GM18861 (cell line): ENCODE measurements at regions not wholly inside any gene's neighbourhood (a gene's known extent, or its start where the extent isn't known, plus 50 kb on each side); places are given as distances from the start of the nearest gene placed in this dataset.
"Not testable (repeated sequence)": the region's sequence is repeated elsewhere in the genome, so short reads cannot be mapped to it uniquely, and the experiment has no call there.

Experiments
- ATAC-seq: cut with Tn5 transposase; IDR thresholded peaks from one replicate; pipeline ENCODE4 v1.9.1; 2021; ENCODE audit not compliant: unreplicated experiment

DNA sequence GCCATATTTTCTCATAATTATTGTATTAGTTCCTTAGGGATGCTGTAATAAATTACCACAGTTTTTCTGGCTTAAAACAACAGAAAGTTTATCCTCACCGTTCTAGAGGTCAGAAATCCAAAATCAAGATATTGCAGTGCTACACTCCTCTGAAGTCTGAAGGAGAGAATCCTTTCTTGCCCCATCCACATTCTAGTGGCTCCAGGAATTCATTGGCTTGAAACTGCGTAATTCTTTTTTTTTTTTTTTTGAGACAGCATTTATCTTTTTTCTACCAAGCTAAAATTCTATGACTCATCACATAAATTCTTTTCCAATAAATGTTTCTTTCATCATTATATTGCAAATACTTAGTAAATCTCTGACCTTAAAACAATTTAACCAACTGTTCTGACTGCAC, 451.0 kb upstream of the RGS18 start:
- ATAC-seq = no peak

DNA sequence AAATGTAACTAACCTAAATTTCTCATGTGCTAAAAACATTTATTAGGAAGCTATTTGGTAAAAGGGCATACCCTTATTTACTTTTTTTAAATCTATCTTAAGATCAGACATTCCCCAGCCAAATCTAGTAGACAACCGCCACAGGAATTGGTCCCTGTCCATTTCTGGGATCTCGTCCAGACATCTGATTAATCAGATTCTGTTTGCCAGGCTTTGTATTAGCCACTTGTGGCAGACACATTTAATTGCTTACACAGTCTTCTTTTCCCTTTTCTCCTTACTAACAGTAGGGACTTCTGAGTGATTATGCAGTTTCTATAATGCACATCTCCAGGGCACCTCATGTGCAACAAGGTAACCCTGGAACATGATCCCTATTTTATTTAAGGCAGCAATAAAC, 449.0 kb upstream of the RGS18 start:
- ATAC-seq = no peak

DNA sequence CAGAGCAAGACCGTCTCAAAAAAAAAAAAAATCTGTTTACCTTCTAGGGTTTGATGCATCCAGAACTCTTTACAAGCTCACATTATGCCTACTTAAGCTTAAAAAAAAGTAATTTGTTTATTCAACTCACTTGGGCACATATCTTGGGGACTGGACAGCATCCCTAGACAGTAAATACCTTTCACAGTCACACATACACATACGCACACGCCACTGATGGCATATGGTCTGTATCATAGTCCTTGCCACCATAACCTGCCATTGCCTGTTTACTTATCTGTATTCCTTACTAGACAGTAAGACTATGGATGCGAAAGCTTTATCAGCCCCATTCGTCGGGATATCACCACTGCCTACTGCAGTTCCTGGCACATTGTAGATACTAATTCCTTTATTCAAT, 446.3 kb upstream of the RGS18 start:
- no peak for ATAC-seq

DNA sequence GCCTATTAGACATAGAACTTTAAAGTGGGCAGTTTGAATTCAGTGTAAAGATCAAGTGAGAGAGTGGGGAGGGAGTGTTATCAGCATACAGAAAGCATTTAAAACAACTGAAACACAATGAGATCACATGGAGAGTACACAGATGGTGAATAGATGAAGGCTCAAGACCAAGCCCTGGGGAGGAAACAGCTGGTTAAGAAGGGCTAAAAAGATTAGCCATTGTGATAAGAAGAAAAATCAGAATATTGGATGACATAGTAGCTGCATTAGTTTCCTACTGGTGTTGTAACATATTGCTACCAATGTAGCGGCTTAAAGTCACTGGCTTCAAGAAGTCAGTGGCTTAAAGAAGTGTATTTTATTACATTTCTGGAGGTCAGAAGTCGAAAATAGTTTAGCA, 443.4 kb upstream of the RGS18 start:
- no peak for ATAC-seq

DNA sequence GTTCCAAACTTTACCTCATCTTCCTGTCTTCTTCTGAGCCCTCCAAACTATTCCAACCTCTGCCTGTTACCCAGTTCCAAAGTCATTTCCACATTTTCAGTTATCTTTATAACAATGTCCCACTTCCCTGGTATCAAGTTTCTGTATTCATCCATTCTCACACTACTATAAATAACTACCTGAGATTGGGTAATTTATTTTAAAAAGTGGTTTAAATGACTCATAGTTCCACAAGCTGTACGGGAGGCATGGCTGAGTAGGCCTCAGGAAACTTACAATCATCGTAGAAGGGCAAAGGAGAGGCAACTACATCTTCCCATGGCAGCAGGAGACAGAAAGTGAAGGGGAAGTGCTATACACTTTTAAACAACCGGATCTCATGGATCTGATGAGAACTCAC, 428.5 kb upstream of the RGS18 start:
- ATAC-seq = no peak

DNA sequence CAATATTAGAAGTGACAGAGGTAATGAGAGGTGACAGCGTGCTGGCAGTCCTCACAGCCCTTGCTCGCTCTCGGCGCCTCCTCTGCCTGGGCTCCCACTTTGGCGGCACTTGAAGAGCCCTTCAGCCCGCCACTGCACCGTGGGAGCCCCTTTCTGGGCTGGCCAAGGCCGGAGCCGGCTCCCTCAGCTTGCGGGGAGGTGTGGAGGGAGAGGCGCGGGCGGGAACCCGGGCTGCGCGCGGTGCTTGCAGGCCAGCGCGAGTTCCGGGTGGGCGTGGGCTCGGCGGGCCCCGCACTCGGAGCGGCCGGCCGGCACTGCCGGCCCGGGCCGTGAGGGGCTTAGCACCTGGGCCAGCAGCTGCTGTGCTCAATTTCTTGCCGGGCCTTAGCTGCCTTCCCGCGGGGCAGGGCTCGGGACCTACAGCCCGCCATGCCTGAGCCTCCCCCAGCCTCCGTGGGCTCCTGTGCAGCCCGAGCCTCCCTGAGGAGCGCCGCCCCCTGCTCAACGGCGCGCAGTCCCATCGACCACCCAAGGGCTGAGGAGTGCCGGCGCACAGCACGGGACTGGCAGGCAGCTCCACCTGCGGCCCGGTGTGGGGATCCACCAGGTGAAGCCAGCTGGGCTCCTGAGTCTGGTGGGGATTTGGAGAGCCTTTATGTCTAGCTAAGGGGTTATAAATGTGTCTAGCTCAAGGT, 426.5 kb upstream of the RGS18 start:
- ATAC-seq = not testable (repeated sequence)

DNA sequence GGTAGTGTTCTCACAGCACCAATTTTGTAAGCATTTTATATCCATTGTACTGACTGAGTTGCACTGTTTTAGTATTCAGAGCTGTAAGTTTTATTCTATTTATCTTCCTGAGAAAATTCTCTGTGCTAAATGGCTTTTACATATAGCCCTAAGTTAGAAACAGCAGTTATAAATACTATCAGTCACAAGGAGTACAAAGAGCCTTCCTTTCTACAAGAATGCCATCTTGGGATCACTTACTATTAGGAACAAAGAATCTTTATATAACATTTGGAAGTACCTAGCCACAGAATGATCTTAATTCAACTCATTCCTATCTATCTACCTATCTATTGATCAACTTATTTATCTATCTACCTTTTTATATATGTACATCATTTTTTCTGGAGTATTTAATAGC, 423.9 kb upstream of the RGS18 start:
- no peak for ATAC-seq

DNA sequence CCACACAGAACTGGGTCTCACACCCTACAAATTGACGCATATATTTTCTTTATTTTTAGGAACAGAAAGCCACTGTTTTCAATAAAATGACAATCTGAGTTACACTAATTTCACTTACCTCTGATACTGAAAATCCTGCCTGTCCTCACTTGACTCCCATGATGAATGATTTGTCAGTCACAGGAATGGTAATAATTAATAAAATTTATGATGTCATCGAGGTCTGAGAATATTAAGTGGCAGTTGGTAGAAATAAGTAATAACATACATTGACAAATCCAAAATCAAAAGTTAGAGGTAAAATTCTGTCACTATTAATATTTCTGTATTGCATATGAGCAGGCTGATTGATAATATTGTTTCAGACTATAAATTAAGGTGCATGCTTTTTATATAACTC, 418.7 kb upstream of the RGS18 start:
- no peak for ATAC-seq

DNA sequence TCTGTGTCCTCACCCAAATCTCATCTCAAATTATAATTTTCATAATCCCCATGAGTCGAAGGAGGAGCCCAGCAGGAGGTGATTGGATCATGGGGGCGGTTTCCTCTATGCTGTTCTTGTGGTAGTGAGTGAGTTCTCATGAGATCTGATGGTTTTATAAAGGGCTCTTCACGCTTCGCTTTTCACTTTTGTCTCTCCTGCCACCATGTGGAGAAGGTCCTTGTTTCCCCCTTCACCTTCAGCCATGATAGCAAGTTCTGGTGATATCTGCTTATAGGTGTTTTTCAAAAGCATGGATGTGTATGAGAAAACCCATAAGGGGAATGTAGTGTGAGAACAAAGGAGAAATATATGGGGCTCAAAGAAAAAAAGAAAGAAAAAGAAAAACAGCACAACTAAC, 405.9 kb upstream of the RGS18 start:
- ATAC-seq = no peak

DNA sequence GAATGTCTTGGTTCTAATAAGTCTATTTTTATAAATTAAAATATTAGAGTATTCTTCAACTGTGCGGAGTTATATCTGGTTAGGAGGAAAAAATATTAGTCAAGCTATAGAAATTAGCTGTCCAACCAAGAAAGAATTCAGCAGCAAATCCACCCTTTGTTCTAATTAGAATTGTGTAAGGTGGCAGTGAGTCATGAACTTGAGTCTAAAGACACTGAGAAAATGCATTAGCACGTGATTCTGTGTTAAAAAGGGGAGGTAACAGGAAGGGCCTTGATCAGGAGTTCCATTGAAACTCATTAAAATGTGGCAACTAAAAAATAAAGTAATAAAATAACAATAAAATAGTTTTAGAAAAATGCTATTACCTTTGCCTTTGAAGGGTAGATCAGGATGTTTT, 398.2 kb upstream of the RGS18 start:
- ATAC-seq = no peak

DNA sequence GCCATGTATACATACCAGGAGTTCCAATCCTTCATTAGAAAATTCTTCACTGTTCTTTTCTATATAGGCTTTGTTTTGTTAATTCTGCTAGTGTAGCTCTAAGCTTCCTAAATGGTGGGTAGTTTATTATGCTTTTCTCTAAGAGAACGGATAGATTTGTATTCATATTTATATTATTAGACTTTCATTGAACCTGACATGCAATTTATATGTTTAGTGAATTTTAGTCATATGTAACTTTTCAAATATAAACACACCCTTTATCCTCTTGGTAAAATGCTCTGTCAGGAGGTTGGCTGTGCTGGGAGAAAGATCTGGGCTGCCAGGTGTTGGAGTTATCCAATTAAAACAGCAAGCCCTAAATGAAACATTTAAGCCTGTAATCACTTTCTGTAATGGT, 369.7 kb upstream of the RGS18 start:
- no peak for ATAC-seq

DNA sequence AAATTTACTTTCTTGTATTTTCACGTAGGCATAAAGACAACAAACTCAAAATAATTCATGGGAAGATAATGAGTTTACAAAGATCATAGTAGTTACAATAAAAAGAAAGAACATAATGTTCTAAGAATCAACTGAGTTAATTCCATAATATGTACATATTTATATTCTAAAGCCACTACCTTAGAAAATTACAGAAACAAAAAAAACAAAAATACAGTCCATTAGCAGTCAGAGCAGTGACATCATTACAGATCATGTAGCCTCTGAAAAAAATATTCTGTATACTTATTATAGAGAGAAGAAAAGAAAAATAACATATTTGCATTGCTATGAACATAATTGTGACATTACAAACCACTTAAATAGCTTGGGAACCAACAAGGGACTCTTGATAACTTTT, 360.1 kb upstream of the RGS18 start:
- no peak for ATAC-seq

DNA sequence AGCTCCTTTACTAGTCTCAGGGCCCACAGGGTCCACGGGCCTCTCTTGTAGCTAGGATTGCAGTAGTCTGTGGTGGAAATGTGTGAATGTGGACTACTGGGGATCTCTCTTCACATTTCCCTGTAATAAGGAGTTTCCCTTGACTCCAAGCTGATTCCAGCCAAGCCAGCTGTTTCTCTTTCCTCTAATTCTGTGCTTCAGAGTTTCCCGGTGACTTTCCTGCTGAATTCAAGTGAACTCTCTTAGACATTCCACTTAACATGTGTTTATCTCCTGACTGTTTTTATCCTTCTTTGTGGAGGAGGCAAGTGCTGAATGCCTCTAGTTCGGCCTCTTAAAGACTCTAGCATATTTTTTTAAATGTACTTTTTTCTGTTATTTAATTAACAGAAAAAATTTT, 354.0 kb upstream of the RGS18 start:
- no peak for ATAC-seq

DNA sequence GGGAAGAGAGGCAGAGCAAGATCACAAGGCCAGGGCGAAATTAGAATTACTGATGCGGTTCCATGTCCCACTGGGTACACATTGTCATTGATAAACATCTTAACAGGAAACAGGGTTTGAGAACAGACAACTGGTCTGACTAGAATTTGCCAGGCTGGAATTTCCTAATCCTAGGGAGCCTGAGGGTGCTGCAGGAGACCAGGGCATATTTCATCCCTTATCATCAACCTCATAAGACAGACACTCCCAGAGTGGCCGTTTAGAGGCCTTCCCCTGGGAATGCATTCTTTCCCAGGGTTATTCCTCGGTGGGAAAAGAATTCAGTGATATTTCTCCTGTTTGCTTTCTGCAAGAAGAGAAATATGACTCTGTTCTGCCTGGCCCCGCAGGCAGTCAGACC, 344.7 kb upstream of the RGS18 start:
- ATAC-seq = not testable (repeated sequence)

DNA sequence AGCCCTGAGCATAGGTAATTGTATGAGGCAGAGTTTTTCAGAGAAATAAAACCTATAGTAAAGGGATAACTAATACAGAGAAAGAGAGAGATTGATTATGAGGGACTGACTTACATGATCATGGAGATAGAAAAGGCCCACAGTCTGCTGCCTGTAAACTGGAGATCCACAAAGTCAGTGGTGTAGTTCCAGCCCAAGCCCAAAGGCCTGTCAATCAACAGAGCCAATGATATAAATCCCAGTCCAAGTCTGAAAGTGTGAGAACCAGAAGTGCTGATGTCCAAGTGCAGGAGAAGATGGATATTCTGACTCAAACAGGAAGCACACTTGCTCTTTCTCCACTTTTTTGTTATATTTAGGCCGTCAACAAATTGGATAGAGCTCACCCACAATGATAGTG, 340.1 kb upstream of the RGS18 start:
- no peak for ATAC-seq

DNA sequence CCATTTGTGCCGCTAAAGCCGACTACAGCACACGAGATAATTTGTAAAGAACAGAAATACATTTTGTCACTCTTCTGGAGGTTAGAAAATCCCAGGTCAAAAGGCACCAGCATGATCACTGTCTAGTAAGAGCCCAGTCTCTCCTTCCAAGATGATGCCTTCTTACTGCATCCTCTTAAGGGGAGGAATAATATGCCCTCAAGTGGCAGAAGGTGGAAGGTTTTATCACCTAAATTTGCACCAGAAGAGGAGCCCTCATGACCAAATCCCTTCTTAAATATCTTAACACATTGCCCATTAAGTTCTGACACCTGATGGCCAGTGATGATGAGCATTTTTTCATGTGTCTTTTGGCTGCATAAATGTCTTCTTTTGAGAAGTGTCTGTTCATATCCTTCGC, 326.7 kb upstream of the RGS18 start:
- ATAC-seq = no peak

DNA sequence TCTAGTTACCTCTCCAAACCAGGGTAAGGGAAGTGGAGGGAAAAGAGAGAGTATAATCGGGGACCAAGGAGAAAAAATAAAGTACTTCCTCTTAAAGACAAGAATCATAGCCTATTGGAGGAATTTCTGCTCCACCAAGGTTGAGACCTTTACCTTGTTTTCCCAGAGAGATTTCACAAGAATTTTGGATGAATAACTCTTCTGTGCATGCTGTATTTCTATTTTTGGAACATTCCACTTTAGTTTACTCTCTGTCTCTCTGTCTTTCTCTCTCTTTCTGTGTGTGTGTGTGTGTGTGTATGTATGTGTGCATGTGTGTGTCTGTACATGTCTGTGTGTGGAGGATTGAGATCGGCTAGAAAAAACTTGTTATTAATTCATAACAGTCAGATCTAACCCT, 318.4 kb upstream of the RGS18 start:
- no peak for ATAC-seq

DNA sequence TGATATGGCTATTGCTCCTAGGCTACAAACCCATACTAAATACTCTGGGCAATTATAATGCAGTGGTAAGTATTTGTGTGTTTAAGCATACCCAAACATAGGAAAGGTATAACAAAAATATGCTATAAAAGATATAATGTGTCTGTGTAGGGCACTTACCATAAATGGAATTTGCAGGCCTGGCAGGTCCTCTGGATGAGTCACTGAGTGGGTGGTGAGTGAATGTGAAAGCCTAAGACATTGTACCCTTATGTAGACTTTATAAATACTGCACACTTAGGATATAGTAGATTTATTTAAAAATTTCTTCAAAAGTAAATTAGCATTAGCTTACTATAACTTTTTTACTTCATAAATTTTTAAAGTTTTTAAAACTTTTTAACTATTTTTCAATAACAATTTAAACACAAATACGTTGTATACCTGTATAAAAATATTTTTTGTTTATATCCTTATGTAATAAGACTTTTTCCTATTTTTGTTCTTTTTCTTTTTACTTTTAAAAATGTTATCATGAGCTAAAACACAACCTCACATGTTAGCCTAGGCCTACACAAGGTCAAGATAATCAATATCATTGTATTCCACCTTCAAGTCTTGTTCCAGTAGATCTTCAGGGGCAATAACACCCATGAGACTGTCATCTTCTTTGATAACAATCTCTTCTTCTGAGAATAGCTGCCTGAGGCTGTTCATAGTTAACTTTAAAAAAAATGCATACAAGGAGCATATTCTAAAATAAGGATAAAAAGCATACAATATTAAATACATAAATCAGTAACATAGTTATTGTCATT, 306.3 kb upstream of the RGS18 start:
- ATAC-seq = no peak

DNA sequence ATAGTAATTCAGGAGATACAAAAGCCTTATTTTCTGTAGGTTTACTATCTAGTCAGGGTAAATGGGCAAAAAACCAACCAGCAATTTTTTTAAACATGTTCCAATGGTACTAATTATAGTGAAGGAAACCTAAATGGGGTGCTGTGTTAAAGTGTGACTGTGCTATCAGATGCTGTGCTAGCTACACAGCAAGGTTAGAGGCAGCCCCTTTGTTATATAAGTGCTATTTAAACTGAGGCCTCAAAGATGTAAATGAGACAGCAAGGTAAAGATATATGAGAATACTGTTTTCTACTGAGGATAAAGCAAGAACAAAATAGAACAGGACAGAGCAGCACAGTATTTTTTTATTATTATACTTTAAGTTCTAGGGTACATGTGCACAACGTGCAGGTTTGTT, 305.4 kb upstream of the RGS18 start:
- ATAC-seq = no peak

DNA sequence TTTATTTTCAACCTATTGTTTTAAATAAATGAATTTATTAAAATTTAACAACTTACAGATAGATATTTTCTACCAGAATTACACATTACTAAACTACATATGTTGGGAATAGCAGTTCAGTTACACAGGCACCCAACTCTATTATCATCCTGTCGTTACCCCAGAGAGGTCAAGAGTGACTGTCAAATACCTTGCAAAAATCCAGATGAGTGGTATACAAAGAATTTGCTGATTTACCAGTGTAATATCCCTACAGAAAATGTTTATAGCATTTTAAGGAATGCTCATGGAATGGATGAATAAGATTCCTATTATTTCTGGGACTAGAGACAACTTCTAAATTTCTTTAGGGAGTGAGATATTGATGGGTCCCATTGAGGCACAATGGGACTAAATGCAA, 300.7 kb upstream of the RGS18 start:
- no peak for ATAC-seq

DNA sequence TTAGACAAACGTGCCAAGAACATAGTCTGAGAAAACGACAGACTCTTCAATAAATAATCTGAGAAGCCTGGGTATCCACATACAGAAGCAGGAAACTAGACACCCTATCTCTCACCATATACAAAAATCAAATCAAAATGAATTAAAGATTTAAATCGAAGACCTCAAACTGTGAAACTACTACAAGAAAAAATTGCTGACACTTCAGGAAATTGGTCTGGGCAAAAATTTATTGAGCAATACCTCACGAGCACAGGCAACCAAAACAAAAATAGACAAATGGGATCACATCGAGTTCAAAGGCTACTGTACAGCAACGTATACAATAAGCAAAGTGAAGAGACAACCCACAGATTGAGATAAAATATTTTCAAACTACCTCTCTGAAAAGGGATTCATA, 292.8 kb upstream of the RGS18 start:
- ATAC-seq = no peak

DNA sequence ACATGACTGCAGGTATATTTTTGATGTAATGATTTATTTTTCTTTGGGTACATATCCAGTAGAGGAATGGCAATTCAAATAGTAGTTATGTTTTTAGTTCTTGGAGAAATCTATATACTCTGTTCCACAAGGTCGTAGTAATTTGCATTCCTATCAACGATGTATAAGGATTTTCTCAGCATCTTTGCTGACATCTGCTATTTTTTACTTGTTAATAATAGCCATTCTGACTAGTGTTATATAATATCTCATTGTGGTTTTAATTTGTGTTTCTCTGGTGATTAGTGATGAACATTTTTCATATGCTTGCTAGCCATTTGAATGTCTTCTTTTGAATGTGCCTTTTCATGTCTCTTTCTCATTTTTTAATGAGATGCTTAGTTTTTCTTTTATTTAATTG, 292.1 kb upstream of the RGS18 start:
- ATAC-seq = no peak

DNA sequence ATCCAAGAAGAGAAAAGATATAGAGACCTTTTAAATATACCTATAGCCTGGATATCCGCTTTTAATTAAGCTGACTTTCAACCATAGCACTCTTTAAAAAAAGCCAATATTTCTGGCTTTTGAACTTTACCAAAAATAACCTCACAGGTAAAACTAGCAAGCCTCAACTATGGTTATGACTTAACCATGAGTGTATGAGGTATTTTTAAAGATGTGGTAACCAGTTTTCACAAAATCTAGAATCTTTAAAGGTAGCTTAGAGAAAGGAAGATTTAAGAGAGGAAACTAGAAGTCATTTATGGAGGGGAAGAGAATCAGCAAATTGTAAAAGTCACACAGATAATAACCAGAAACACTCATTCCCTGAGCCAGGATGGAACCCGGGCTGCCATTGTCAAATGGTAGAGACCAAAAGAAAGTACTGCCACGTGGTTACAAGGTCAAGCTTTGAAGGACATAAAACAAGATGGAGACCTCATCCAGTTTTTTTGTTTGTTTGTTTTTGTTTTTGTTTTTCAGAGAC, 288.4 kb upstream of the RGS18 start:
- ATAC-seq = no peak
